ENCODE measurements at regions not wholly inside any gene's neighbourhood (a gene's known extent, or its start where the extent isn't known, plus 50 kb on each side); places are given as distances from the start of the nearest gene placed in this dataset.

DNA sequence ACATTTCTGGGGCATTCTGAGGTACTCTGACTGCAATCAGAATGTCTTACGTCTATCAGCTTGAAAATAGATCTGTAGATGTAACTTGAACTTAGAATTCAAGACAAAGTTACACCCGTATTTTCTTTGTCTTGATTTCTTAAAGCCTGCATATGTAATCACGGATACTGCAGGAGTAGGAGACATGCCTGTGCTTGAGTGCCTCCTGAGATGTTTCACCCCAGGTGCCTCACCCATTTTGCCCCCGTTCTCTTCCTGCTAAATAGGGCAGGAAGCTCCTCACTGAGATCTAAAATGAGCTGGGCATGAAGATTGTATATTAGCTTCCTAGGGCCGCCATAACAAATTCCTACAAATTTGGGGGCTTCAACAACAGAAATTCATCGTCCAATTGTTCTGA lies 131.9 kb downstream of the RDH14 start:
- TF ChIP-seq, protein P1, sequence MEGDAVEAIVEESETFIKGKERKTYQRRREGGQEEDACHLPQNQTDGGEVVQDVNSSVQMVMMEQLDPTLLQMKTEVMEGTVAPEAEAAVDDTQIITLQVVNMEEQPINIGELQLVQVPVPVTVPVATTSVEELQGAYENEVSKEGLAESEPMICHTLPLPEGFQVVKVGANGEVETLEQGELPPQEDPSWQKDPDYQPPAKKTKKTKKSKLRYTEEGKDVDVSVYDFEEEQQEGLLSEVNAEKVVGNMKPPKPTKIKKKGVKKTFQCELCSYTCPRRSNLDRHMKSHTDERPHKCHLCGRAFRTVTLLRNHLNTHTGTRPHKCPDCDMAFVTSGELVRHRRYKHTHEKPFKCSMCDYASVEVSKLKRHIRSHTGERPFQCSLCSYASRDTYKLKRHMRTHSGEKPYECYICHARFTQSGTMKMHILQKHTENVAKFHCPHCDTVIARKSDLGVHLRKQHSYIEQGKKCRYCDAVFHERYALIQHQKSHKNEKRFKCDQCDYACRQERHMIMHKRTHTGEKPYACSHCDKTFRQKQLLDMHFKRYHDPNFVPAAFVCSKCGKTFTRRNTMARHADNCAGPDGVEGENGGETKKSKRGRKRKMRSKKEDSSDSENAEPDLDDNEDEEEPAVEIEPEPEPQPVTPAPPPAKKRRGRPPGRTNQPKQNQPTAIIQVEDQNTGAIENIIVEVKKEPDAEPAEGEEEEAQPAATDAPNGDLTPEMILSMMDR (IDR thresholded peaks at IDR 0.05) = no peak
- TF ChIP-seq POLR2A (IDR thresholded peaks at IDR 0.05) = no peak
